ENCODE measurements at regions not wholly inside any gene's neighbourhood (a gene's known extent, or its start where the extent isn't known, plus 50 kb on each side); places are given as distances from the start of the nearest gene placed in this dataset.
"Not testable (repeated sequence)": the region's sequence is repeated elsewhere in the genome, so short reads cannot be mapped to it uniquely, and the experiment has no call there.

DNA sequence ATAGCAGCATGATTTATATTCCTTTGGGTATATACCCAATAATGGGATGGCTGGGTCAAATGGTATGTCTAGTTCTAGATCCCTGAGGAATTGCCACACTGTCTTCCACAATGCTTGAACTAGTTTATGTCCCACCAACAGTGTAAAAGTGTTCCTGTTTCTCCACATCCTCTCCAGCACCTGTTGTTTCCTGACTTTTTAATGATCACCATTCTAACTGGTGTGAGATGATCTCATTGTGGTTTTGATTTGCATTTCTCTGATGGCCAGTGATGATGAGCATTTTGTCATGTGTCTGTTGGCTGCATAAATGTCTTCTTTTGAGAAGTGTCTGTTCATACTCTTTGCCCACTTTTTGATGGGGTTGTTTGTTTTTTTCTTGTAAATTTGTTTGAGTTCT is 54.0 kb upstream of the GPR89A start:
- not testable (repeated sequence) for DNase-seq

DNA sequence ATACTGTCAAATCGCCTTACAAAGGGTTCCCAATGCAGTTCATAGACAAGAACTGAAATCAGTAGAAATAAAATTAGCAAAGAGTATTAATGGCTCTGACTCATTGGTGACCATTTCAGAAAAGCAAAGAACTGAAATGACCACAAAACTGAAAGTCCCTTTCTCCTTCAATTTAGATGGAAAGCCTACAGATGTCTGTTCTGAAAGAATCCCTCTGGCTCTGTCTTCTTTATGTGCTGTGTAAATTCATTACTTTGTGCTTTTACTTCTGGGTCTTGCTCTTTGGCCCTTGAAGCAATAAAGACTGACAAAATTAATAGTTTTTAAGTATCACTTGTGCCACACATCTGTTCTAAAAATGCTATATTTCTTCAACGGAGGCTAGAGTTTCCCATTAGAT is 62.7 kb upstream of the GPR89A start:
- no peak for DNase-seq

DNA sequence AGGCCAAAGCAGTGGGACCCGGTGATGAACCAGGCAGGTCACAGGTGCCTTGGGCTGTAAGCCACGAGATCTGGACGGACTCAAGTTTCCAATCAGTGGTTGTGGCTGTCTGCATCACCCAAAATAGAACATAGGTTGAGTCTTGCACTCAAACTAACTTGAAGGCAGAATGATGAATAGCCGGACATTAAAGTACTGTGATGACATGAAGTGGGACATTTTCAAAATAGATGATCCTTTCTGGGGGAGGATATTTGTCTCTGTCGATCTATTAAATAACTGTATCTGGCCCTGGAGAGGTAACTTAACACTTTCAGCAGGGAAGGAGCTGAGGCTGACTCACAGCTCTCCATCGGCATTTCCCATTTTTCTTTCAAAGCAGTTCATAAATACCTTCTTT is 66.1 kb upstream of the GPR89A start:
- DNase-seq, result not testable (repeated sequence)

DNA sequence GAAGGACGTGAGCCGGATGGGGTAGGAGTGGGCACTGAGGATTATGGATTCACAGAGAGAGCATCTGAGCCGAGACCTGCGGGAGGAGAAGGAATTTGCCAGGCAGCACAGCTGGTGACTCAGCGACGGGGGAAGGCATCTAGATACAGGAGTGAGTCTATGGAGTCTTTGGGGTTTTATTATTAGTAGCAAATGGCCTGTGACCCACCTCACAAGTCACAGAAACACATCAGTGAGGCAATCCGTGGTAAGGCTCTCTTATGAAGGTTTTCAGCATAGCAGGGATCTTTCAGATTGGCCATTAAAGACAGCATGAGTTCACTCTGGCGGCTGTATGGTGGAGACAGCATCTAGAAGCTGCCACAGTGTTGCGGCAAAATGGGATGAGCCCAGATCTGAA is 66.5 kb upstream of the GPR89A start:
- DNase-seq, result not testable (repeated sequence)

DNA sequence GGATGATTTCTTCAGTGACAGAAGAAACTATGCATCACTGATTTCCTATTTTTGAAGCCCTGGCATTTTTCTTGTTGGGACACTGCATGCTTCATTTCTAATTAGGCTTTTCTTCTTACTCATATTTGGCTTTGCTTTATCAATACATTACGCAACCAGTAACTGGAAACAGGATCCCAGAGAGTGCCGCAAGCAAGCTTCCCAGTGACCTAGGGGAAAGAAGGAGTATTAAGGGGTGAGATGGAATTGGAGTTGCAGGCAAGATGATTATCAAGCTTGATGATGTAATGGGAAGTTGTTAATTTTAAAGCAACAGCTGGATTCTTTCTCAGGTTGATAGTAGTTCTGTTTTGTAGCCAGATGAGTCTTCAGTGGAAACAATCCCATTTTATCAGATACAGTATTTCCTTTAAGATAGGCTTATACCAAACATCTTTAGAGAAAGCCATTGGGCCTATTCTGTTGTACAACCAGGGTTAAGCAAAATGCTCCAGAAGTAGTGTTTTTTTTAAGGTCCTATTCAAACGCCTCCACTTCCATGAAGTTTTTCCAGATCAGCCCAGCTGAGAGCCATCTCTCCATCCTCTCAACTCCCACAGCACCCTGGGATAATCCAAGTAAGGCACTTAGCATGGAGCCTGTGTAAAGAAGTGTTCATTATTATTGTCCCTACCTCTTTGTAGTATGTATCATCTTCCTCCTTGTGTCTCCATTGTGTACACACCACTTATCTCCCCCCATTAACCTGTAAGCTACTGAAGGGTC is 69.5 kb upstream of the GPR89A start:
- DNase-seq, result not testable (repeated sequence)

DNA sequence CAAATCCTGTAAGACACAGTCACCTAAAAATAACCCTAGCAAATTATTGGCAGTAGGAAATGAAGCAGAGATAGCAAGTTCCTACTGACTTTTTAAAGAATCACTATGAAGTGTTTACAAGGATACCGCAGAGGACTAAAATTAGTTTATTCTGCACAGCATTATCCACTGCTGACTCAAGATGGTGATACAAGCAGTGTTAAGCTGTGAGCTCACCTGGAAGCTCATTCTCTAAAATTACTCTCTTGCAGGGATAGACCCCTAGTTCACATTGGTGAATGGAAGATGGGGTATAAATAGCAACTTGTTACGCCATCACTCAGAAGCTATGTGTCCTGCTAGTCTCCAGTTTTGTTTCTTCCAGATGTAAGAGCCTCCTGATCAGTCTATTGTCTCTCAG is 70.8 kb upstream of the GPR89A start:
- not testable (repeated sequence) for DNase-seq

DNA sequence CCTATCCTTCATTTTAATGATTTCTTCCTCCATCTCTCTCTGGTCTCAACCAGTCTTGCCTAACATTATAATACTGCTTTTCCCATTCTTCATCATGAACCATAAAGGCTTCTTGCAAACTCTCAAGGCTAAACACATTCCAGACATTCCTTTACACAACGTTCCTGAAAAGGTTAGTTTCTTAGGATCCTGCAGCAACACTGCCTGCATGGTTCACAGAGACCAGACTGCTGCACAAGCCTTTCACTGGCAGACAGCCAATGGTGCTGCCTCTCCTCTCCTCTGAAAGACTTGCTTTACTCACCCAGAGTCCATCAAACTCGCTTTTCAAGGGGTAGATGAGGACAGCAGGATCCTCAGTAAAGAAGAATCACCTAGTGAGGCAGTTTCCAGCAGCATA is 72.3 kb upstream of the GPR89A start:
- DNase-seq, result not testable (repeated sequence)

DNA sequence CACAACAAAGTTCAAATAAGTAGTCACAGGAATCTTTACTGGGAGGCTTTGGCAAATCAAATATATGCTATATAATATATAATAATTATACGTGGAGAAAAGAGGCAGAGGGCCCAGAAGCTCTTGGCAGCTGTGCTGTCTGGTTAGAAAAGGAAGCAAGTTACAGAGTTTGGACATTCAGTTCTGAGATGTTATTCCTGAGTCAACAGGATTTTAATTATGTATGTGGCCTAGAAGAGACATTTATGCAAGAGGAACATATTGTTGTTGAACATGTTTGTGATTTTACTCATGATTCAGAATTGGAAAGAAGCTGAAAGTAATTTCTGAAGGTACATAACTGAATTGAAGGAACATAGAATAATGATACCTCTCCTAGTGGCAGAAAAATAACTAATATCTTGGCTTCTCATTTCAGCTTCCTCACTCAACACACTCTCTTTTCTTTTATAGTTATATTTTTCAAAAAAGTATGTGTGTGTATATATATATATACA is 79.7 kb upstream of the GPR89A start:
- not testable (repeated sequence) for DNase-seq

DNA sequence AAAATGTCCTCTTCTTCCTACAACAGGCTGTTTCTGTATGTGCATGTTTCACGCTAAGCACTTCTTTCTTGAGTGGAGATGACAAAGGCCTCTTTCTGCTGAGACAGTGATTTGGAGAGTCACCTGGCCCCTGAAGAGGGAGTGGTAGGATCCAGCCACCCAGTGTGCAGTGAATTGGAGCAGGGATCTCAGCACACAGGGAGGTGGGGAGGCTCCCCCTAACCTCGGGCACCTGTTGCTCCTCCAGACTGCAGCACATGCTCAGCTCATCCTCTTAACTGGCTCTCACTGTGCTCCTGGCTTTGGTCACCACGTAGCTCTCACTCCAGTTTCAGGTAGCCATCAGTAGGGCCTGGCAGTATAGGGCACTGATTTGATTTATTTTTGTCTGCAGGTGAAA is 87.6 kb upstream of the GPR89A start:
- not testable (repeated sequence) for DNase-seq

DNA sequence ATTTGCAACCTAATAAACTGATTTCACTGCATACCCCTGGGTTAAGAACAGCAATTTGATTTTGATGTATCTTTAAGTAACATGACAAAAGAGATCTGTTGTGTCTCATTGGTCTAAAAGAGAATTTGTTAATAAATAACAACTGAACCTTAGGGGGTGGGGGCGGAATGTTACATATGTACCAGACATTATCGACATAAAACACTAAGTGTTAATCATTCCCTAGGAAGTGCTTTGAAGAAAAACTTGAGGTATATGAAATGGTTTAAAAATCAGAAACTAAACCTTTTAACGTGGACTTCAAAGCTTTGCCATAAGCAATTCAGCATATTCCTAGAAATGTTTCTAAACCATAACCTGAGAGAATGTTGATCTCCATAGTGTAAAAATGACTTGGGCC is 88.5 kb upstream of the GPR89A start:
- not testable (repeated sequence) for DNase-seq

DNA sequence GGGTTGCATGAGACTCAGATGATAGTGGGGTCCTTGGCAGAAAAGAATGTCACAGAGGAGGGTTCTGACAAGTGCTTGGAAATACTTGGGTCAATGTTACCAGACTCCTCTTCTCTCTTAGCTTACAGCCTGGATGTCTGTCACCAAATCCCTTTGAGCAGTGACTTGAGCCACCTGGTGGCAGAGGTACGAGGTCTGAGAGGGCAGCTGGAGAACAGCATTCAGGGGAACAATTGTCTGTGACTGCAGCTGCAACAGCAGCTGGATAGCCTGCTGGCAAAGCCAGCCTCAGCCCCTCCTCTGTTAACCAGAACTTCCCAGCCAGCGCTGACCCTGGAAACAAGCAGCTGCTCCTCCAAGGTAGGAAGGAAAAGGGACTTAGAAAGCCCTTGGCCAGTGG is 87.6 kb upstream of the NBPF20 start:
- not testable (repeated sequence) for DNase-seq

DNA sequence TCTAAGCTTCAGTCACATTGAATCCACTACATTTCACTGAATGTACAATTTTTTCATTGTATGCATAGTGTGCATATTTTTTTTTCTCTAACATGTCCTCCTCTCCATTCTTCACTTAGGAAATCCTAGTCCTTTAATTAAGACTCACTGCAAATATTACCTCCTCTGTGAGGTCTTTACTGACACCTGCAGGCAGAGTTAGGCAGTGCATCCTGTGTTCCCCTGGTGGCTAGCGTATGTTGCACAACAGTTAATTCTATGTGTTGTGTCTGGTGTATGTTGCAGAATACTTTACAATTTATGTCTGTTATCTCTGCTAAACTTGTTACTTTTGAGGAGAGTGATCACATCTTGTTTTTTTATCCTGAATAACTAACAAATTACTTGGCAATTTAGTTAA is 82.7 kb upstream of the NBPF20 start:
- not testable (repeated sequence) for DNase-seq

DNA sequence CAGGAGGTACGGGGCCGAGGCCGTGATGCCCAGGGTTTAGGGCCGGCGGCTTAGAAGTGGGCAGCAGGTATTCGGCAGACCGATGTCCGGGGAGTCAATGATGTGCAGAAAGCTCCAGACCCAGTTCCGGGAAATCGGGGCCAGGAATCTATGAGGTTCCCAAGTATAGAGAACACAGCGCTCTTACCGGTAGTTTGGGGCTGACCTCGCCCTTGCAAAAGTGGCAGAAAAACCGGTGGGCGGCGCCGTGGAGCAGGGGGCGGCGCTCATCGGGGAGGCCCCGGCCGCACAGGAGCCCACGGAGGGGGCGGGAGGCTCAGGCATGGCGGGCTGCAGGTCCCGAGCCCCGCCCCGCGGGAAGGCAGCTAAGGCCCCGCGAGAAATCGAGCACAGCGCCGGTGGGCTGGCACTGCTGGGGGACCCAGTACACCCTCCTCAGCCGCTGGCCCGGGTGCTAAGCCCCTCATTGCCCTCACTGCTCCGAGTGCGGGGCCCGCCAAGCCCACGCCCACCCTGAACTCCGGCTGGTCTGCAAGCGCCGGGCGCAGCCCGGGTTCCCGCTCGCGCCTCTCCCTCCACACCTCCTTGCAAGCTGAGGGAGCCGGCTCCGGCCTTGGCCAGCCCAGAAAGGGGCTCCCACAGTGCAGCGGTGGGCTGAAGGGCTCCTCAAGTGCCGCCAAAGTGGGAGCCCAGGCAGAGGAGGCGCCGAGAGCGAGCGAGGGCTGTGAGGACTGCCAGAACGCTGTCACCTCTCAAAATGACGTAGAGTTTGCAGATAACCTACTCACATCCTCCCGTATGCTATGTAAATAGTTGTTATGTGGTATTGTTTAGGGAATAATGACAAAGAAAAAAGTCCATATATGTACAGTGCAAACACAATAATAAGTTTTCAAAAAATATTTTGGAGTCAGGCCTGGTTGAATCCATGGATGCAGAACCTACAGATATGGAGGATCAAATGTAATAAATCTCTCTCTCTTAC is 80.6 kb upstream of the NBPF20 start:
- DNase-seq, result not testable (repeated sequence)

DNA sequence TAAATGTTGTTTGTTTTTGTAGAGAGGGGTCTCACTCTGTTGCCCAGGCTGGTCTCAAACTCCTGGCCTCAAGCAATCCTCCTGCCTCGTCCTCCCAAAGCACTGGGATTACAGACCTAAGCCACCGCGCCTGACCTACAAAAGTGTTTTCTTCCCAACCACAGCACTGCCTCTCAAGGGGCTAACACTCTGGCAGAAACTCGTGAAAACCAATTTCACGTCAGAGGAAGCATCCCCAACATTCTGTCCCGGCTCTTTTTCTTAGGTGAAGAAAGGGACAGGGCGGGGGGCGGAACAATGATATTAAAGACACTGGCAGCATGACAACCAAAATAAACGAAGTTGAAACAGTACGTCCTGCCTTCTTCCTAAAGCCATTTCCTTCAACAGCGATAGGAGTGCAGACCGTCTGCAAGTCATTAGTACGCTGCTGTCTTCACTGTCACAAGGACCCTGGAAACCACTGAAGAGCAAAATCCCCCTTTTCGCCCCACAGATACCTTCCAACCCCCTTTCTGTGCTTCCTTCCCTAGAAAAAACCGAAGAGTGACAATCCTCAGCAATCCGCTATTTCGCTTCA is 79.5 kb upstream of the NBPF20 start:
- DNase-seq, result not testable (repeated sequence)

DNA sequence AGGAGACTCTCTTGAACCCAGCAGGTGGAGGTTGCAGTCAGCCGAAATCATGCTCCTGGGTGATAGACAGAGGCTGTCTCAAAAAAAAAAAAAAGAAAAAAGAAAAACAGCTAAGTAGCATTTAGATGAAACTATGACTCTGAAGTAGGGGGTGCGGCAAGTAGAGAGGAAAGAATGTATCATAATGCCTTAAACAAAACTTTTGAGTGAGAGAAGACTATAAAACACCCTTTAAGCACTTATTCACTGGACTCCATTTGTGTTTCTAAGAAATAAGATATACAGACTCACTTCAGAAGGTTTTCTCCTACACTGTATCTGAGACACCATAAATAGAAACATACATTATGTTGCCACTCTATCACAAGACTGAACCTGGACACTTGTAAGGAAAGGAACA is 78.9 kb upstream of the NBPF20 start:
- DNase-seq, result not testable (repeated sequence)

DNA sequence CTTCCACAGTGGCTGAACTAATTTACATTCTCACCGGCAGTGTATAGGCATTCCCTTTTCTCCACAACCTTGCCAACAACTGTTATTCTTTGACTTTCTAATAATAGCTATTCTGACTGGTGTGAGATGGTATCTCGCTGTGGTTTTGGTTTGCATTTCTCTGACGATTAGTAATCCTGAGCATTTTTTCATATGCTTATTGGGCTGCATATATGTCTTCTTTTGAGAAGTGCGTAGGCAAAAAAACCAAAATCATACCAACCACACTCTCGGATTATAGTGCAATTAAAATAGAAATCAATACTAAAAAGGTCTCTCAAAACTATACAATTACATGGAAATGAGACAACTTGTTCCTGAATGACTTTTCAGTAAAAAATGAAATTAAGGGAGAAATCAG is 74.8 kb upstream of the NBPF20 start:
- not testable (repeated sequence) for DNase-seq

DNA sequence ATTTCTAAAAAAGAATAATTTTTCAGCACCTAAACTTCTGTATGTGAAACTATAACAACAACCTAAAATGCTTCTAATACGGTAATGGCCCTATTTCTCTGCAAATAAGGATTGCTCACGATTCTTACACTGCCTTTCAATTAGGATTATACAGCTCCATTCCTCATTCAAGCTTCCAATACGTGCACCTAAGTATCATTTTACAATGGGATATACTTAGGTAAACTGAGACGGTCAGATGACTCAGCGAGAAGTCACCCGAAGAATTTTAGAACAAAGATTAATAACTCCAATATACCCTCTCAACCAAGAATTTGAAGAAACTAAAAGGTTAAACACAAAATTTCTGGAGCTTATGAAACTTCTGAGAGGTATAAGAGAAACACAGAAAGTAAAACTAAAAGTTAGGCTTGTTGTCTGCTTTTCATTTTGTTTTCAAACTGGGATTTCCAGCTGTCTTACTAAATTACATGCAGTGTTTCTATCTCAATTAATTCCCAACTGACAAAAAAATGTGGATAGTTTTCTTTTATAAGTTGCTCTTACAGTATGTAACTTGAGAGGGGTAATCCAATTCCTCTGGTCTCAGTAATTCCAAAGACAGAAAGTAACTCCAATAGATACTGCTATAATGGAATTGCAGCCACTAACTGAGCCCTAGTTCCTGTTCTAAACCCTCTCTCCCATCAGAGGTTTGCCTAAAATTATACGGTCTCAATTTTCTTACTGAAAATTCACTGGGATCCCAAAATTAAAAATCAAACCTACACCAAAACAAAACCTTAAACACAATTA is 69.9 kb upstream of the NBPF20 start:
- not testable (repeated sequence) for DNase-seq

DNA sequence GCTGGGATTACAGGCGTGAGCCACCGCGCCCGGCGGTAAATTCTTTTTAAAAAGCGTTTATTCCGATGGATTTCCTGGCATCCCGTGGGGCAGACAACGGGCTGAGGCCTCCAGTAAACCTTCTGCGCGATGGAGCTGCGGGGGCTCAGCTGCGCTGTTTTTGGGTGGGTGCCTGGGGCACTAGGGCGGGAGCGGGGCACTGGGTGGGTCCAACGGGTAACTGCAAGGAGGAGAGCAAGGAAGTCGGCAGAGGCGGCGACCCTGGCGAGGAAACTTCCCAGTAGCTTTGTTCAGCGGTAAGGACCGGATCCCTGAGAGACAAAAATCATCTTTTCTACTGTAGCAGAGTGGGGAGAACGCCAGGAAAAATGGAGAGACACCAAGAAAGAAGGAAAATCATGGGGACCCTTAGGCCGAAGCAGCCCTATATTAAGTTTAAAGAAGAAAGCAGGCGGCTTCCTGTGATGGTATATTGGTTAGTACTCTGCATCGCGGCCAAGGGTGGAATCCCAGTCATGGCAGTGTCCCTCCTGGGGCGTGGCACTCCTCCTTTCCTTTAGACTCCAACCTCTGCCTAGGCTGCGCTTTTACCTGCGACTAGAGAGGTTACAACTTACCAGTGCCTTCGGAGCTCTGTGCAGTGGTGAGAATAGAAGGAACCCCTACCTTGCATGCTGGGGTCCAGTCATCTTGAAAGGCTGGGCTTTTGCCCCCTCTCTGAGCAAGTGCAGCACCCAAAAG is 63.0 kb upstream of the NBPF20 start:
- DNase-seq, result not testable (repeated sequence)

DNA sequence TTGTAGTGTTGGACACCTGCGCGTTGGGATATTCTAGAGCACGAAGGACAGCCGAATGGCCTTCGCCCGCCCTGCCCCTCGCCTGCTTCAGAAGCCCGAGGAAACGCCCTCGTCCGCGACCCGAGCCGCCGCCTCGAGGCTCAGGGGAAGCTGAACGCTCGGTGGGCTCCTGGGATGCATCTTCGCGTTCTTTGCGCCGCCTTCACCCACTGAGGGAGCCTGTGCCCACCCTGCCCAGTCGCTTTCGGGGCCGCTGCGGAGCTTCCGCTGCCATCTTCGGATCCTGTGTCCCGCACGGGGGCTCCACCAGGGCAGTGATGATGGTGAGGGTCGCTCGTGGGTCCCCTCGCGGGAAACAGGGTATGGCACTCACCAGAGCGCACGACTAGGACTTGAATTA is 61.8 kb upstream of the NBPF20 start:
- DNase-seq, result peak; percentile 3

DNA sequence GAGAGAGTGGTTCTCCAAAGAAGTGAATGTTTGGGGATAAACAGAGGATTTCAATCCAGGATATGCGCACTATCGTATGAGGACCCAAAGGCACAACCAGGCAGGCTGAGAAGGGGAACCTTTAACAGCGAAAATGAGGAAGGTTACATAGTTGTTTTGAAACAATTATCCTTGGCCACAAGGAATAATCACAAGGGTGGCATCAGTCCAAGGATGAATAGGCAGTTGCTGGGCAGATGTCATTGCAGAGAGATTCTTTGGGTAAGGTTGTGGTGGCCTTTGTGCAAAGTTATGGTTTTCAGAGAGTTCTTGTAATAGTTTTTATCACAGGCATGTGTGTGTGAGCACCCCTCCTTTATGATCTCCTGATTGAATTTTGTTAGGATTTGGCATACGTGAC is 58.9 kb upstream of the NBPF20 start:
- DNase-seq, result not testable (repeated sequence)

DNA sequence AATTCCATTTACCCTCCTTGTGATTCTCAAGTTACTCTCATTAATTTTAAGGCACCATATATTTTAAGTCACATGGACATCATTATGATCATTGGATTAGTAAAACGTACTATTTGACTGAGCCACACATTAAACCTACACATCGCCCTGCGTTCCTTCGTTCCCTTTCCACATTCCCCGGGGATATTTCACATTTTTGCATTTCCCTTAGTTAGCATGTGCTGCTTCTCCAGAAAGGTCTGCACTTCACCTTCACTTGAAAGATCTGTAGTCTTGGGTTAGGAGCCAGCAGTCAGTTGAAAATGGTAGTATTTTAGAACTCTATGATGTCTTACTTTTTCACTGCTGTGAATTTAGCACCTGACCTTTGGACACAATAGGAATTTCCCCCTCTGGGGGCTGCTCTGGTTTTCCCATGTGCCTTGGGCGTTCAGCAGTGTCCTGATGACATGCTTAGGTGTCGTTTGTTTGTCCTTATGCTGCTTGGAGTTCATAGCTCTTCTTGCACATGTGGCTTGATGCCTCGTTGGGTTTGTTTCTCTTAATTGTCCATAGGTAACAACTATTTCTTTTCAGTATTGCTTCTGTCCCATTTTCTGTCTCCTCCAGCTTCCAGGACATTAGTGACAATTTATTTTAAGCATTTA is 56.9 kb upstream of the NBPF20 start:
- DNase-seq, result not testable (repeated sequence)
